OCI-LY7 (cell line): ENCODE measurements at regions not wholly inside any gene's neighbourhood (a gene's known extent, or its start where the extent isn't known, plus 50 kb on each side); places are given as distances from the start of the nearest gene placed in this dataset.

Source experiments
- CTCF ChIP-seq: fragments of 200-600 bp; sonication (generic); conservative IDR thresholded peaks from 2 replicates; pipeline ENCODE4 v1.5.1; 2014; ENCODE audit warnings: mild to moderate bottlenecking, antibody characterized with exemption, low read length, moderate library complexity, mixed read lengths
- EZH2phosphoT487 ChIP-seq: fragments of 200-600 bp; sonication (generic); IDR thresholded peaks from 2 replicates; pipeline ENCODE4 v1.6.1; 2018; ENCODE audit warnings: low read depth, borderline replicate concordance, mild to moderate bottlenecking, mixed run types, antibody characterized with exemption, low read length, moderate library complexity, mixed read lengths

DNA sequence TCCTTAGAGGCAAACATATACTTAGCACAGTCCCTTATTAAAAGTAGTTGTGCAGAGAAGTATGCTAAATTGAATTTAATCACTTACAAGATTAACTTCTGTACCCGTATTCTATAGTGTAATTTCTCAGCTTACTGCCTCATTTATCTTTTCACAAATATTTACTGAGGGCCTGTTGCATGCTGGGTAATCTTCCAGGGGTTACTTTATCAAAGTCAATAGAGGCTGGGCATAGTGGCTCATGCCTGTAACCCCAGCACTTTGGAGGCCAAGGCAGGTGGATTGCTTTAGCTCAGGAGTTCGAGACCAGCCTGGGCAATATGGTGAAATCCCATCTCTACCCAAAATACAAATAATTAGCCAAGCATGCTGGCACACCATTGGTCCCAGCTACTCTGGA is 111.7 kb upstream of the RAB27B start:
- TF ChIP-seq CTCF: no peak
- TF ChIP-seq EZH2phosphoT487: no peak
